OCI-M2 (cell line): ENCODE measurements at regions not wholly inside any gene's neighbourhood (a gene's known extent, or its start where the extent isn't known, plus 50 kb on each side); places are given as distances from the start of the nearest gene placed in this dataset.
"Not testable (repeated sequence)": the region's sequence is repeated elsewhere in the genome, so short reads cannot be mapped to it uniquely, and the experiment has no call there.

Experiments
- DNase-seq: peaks from one replicate; lab custom pipeline; 2025; ENCODE audit not compliant: unreplicated experiment; lab: John Stamatoyannopoulos, UW

- no peak for DNase-seq
These were observed 144.8 kb upstream of the LAMA2 start for GRCh38 chr6:128738112-128738511.

- no peak for DNase-seq
These were observed 146.2 kb upstream of the LAMA2 start for GRCh38 chr6:128736780-128737179.

GRCh38 chr6:128731249-128732165 is 151.4 kb upstream of the LAMA2 start:
- DNase-seq: no peak

GRCh38 chr6:128727500-128727899 is 155.4 kb upstream of the LAMA2 start:
- DNase-seq: no peak

- DNase-seq: peak; percentile 9
These were observed 157.4 kb upstream of the LAMA2 start for GRCh38 chr6:128725271-128726233.

GRCh38 chr6:128724738-128725137 is 158.2 kb upstream of the LAMA2 start:
- DNase-seq: no peak

- no peak for DNase-seq
These were observed 159.3 kb upstream of the LAMA2 start for GRCh38 chr6:128723667-128724066.

- DNase-seq: no peak
These were observed 162.0 kb upstream of the LAMA2 start for GRCh38 chr6:128720891-128721290.

- no peak for DNase-seq
These were observed 163.2 kb upstream of the LAMA2 start for GRCh38 chr6:128719786-128720185.

- DNase-seq: no peak
These were observed 169.5 kb upstream of the LAMA2 start for GRCh38 chr6:128713461-128713860.

GRCh38 chr6:128712898-128713297 is 170.0 kb upstream of the LAMA2 start:
- no peak for DNase-seq

- no peak for DNase-seq
These were observed 171.8 kb upstream of the LAMA2 start for GRCh38 chr6:128711149-128711548.

GRCh38 chr6:128710315-128710714 is 172.6 kb upstream of the LAMA2 start:
- no peak for DNase-seq

GRCh38 chr6:128704601-128705000 is 178.3 kb upstream of the LAMA2 start:
- DNase-seq: no peak

GRCh38 chr6:128703794-128704193 is 179.1 kb upstream of the LAMA2 start:
- not testable (repeated sequence) for DNase-seq

- DNase-seq: no peak
These were observed 176.6 kb upstream of the PTPRK start for GRCh38 chr6:128696691-128697689.

GRCh38 chr6:128694303-128695009 is 174.1 kb upstream of the PTPRK start:
- no peak for DNase-seq

- DNase-seq: no peak
These were observed 169.7 kb upstream of the PTPRK start for GRCh38 chr6:128690063-128690462.

GRCh38 chr6:128686084-128686483 is 165.7 kb upstream of the PTPRK start:
- DNase-seq: no peak

GRCh38 chr6:128676456-128676855 is 156.1 kb upstream of the PTPRK start:
- no peak for DNase-seq
